Esophagus mucosa (tissue), 1 donor: ENCODE measurements at regions not wholly inside any gene's neighbourhood (a gene's known extent, or its start where the extent isn't known, plus 50 kb on each side); places are given as distances from the start of the nearest gene placed in this dataset.
"Not testable (repeated sequence)": the region's sequence is repeated elsewhere in the genome, so short reads cannot be mapped to it uniquely, and the experiment has no call there.

Experiments
- ATAC-seq: fragments of 200-7000 bp; cut with Tn5 transposase; one replicate; pipeline ENCODE4 v1.9.1; 2020
- donor health status: DM: yes; HTN: yes; CAD: no.

DNA sequence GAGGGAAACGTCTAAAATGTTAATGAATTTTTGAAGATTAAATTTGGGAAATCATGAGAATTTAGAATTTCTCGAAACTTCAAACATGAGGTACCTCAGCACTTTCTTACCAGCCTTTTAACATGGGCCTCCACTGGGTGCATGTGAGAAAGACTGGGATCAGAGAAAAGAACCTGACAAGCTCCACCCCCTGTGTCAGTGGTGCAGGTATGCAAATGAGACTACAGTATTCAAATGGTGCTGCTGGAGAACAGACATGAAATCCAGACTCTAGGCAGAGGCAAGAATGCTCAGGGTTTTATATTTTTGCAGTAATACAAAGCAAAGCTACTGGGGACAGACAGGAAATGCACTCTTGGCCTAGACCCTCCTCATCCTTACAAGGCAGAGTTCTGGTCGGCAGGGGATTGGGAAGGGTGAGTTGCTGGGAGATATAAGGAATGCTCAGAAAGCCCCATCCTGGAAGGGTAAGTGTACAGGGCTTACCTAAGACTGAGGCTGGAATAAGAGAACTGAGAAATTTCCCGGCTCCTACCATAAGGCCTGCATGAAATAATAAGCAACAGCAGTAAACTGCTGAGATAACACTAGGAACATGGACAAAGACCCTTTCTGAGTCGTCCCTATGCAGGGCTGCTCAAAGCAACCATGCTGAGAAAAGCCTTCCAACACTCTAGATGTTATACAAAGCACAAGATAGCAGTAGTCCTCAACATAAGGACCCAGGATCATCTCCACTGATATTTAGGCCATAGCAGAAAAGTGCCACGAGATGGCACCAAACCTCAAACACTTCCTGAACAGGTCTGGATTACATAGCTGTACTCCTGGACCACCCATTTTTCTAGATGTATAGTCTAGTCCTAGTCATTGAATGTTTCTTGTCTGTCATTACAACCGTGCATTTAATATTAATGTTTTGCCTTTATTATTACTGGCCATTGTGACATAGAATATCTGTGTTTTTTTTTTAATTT, 260.8 kb downstream of the RASSF9 start:
- ATAC-seq = peak; percentile 57

DNA sequence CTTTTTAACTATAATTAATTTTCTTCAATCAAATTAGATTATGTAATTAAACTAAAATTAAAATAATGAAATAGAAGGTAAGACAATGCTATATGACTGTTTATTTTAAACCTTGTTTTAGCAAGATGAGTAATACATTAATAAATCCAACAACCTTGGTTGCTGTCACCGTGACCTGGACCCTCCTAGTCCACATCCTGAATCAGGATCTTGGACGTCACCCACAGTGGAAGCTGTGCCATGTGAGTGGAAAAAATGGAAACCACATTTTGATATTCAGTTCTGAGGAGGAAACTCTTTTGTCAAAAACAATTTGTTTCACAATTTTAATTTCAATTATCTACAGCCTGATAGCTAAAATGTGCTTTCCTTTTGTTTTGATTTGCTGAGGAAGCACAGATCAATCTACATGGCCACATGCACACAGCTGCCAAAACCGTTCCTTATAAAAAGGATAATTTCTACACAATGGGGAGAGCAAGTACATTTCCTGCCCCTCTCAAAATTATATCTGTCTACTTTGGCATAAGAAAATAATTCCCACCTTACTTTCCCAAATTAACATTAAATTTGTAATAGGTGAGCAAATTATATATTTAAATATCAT, 255.5 kb downstream of the RASSF9 start:
- no peak for ATAC-seq

- ATAC-seq = no peak
Observed at GRCh38 chr12:85587158-85587557, 249.1 kb downstream of the RASSF9 start.

DNA sequence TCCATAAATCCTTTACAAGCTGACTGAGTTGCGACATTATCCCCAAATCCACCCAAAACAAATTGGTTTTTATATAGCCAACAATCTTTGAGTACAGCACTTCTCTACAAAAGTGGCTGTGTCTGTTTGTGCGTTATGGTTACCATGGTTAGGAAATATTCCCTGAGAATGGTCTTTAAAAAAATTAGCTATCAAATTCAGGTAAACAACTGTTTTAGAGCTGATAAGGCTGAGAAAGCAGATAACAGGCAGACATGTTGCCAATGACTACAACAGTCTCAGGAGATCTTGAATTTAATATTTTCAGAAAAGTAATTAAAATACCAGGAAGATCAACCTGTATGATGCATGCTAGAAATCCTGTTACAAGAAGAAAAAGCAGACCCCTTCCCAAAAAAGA, 248.0 kb downstream of the RASSF9 start:
- ATAC-seq = no peak

DNA sequence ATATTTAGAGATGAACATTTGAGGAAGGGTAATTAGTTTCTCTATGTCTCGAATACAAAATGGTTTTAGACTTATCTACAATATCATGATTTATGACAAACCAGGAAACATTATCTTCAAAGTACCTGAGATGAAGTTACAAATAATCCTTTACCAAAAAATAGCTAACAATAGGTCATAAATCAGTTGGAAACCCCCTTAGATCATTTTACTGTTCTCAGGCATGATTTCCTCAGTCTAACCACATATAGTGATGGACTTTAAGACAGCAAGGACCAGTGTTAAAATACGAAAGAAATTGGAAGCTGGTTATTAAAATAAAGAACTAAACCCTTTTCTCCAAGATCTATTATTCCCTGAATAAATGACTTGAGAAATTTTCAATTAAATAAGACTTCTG, 235.4 kb downstream of the RASSF9 start:
- ATAC-seq = no peak

DNA sequence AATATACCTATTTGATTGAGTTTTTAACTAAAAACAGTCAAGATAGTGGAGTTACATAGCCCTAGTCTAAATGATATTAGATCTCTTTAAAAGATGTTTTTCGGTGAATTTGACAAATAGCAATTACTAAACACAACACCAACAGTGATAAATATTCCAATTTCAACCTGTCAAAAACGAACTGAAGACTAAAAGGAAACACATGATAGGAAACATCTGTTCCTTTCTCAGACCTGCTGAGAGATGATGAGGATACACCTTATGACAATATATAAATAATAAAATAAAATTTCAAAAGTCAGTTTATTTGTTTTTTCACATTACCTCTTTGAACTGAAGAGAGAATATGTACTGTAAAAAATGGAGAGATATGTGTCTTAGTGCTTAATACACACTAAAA, 232.7 kb downstream of the RASSF9 start:
- no peak for ATAC-seq

- no peak for ATAC-seq
Observed at GRCh38 chr12:85606455-85606854, 229.8 kb downstream of the RASSF9 start.

- ATAC-seq = no peak
Observed at GRCh38 chr12:85609778-85610177, 226.4 kb downstream of the RASSF9 start.

DNA sequence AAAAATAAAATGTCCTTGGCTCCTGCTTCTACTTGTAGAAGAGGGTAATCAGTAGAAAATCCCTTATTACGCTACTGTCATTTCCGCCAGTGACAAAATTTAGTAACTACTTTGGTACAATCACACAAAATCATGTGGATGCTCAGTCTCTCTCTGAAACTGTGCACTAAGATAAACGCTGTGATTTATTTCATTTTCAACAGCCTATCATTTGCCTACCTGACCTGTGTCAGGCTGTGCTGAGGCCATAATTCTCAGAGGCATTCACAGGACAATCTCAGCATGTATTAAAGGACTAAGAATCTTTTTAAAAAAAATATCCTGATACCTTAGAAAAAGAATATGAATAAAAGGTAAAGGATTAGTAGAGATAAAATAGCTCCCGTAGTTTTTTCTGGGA, 226.0 kb downstream of the RASSF9 start:
- ATAC-seq = no peak

DNA sequence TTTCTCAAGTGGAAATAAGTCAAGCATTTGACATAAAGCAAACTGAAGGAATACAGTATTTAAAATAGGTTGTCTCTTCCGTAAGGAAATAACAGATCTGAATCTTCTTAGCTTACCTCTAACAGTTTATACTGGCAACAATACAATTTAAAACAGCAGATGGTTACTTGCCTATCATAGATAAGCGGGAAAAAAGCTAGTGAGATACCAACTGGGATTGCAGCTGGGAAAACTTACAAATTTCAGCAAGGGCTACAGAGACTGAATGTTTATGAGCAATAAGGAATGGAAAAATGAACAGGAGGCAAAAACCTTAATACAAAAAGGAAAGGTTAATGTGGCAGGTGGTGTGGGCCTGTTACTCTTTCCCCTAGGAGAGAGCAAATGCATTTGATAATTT, 220.0 kb downstream of the RASSF9 start:
- ATAC-seq = no peak

DNA sequence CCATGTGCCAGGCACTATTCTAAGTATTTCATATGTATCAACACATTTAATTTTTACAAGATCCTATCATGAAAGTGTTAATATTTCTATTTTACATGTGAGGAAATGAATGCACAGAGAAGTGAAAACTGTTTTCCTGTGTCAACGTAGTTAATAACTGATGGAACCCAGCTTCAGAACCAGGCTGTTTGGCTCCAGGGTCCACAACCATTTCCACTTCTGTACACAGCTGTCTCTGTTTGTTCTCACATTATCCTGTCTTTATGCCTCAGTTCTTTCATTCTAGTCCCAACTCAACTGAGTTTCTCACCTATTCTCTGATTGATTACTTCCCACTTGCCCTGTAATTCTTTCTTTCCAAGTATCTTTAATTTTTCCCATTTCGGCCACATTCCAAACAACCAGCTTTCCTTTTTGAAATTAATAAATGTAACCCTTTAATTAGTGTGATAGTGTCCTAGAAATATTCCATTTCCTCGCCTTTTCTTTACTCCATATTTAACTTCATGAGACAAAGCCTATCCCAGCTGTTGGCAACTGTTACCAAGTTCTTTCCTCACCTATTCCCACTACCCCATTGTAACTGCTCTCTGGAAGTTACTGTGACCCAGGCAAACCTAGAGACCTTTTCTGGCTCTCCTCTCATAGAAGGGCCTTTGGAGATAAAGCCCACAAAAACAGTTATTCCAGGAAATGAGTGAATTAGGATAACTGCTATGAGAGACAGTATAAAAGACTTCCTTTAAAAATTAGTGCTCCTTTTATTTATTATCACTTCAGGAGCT, 218.7 kb downstream of the RASSF9 start:
- ATAC-seq = no peak

DNA sequence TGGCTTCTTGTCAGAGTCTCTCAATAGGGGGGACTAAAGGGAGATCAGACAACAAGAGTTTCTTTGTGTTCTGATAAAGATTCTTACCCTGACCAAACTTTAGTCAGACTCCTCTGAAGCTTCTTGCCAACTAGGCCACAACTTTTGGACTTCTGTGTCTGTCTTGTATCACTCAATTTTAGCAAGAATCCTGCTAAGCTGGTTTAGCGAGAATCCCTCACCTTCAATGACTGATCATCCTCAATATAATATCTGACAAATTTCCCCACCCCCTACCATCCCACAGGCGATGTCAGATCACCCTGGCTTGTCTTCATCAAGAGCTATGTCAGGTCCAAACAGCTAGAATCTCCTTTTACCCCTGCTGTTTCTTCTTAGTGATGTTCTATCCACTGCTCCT, 215.2 kb downstream of the RASSF9 start:
- no peak for ATAC-seq

DNA sequence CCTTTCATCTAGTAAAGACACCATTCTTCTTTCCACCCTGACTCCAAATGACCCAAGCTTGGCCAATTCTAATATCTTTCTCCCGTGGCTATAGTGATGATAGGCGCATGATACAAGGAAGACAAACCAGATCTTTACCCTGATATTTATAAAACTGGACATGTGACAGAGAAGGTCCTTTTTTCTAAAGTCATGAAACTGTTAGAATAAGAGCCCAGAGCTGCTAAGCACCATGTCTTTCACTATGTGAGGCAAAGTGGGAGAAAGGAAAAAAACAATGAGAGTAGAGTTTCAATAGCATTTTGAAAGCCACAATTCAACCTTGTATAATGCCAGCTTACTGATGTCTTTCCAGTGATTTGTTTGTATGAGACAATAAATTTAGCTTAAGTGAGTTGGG, 212.4 kb downstream of the RASSF9 start:
- ATAC-seq = no peak

GRCh38 chr12:85625467-85625866, 210.7 kb downstream of the RASSF9 start:
- ATAC-seq = no peak

- ATAC-seq = peak; percentile 54
Observed at GRCh38 chr12:85626001-85626783, 210.0 kb downstream of the RASSF9 start.

GRCh38 chr12:85626784-85627171, 209.4 kb downstream of the RASSF9 start:
- no peak for ATAC-seq

GRCh38 chr12:85627584-85627983, 208.6 kb downstream of the RASSF9 start:
- ATAC-seq = no peak

- ATAC-seq = not testable (repeated sequence)
Observed at GRCh38 chr12:85628562-85628961, 207.6 kb downstream of the RASSF9 start.

DNA sequence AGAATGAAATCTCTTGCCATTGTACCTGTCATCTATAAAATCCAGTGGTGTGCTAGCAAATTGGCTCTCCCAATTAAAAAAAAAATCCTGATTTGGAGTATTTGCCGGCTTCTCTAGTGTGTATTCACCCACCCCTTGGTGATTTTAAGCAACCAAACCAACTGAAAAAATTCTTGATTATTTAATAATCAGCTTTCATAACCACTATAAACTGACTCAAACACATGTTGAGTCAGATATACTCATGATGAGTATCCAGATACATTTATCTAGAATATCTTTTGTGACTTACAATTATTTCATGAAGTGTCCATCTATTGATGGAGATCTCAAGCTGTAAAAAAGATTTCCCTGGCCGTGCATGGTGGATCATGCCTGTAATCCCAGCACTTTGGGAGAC, 205.4 kb downstream of the RASSF9 start:
- ATAC-seq = no peak

GRCh38 chr12:85632390-85632789, 203.8 kb downstream of the RASSF9 start:
- ATAC-seq = no peak

- no peak for ATAC-seq
Observed at GRCh38 chr12:85633491-85633890, 202.7 kb downstream of the RASSF9 start.

DNA sequence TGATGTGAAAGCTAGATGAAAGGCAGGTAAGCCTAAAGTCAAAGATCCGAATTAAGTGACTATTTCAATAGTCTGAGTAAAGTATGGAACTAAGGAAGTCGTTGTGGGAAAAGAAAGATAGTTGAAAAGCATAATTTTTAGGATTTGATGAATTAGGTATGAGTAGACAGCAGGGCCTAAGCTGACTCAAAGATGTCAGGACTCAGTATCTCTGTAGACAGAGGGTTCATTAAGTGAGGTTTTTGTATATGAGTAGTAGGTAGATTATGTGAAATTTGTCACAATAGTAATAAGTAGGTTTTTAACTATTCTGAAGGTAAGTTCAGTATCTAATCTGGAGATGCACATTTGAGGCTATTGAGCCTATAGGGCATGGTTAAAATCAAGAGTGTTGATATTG, 196.4 kb downstream of the RASSF9 start:
- ATAC-seq = no peak

DNA sequence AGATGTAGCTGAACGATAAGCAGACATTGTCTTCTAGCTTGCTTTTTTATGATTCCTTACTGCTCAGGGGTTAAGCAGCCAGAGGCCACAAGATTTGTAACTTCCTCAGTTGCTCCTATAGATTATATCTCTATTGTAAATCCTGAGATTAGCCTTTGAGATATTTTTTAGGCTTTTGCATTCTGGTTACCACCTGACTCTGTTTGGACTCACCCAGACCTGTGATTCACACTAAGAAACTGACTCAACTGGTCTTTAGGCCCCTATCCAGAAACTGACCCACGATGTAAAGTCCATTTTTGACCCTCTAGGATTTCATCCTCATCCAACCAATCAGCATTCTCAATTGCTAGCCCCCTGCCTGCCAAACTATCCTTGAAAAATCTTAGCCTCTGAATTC, 194.4 kb downstream of the RASSF9 start:
- ATAC-seq = no peak
